NCI-H1930 (cell line): ENCODE measurements at regions not wholly inside any gene's neighbourhood (a gene's known extent, or its start where the extent isn't known, plus 50 kb on each side); places are given as distances from the start of the nearest gene placed in this dataset.

Experiments
- DNase-seq, 2 experiments: peaks; one replicate each; lab custom pipeline; 2025; lab: John Stamatoyannopoulos, UW

GRCh38 chr1:5423109-5423508, 569.1 kb downstream of the NPHP4 start:
- DNase-seq: no peak

DNA sequence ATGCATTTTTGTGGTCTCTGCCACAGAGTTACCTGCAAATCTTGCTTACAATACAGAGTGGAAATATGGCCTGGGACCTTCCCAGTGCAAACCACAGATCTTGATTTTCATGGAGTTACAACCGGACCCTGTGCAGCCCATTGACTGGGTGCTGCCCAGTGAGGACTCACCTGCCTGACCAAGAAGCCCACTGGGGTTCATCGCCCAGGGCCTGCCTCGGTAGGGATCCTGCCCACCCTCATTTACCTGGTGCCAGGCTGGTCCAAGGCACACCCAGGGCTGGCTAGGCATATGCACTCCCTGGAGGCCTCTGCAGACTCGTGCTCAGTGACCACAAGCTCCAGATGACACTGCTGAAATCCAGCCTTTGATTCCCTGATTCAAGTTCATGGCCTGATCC, 572.7 kb downstream of the NPHP4 start:
- no peak for DNase-seq

DNA sequence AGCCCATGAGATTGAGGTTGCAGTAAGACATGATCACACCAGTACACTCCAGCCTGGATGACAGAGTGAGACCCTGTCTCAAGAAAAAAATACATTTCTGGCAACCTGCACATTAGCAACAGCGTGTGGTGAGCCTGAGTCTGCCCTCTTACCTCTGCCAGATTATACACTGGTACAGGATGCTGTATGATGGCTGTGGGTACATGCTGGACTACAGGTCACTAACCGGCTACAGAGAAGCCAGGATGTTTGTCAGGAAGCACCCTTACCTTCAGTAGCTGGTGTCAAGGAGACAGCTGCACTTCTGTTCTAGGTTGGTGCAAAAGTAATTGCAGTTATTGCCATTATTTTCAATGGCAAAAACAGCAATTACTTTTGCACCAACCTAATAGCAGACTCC, 575.7 kb downstream of the NPHP4 start:
- no peak for DNase-seq

GRCh38 chr1:5415606-5416005, 576.6 kb downstream of the NPHP4 start:
- DNase-seq: no peak

DNA sequence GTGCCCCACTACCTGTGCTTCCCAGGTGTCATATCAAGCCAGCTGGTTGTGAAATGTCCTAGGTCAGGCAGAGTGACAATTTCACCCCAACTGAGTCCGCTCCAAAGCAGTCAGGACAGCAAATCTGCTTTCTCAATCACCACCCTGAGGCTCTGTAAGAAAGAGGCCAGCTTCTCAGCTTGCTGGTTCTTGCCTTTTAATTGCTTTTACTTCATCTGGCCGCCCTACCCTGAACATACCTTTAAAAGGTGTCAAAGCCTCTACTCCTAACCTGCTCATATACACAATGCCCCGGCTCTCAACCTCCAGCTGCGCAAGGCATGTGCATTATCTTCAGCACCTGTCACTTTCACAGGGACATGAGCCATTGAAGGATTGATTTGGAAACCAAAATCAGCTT, 581.6 kb downstream of the NPHP4 start:
- no peak for DNase-seq

DNA sequence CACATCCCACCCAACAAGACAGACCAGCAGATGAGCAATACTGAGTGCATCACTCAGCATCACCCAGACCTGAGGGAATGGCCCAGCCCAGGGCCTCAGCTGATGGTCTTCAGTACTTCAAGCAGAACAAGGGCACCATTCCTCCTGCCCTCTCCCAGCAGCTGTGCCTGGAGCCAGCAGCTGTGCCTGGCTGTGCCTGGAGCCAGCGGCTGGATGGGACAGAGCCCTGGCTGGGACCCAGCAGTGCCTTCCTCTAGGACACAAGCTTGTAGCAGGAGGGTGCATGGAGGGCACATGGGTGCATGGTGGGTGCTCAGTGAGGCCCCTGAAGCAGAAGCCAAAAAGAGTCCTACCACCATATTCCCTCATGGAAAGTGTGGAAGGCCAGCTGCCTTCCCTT, 583.8 kb downstream of the NPHP4 start:
- no peak for DNase-seq

GRCh38 chr1:5405263-5405662, 587.0 kb downstream of the NPHP4 start:
- DNase-seq: no peak

DNA sequence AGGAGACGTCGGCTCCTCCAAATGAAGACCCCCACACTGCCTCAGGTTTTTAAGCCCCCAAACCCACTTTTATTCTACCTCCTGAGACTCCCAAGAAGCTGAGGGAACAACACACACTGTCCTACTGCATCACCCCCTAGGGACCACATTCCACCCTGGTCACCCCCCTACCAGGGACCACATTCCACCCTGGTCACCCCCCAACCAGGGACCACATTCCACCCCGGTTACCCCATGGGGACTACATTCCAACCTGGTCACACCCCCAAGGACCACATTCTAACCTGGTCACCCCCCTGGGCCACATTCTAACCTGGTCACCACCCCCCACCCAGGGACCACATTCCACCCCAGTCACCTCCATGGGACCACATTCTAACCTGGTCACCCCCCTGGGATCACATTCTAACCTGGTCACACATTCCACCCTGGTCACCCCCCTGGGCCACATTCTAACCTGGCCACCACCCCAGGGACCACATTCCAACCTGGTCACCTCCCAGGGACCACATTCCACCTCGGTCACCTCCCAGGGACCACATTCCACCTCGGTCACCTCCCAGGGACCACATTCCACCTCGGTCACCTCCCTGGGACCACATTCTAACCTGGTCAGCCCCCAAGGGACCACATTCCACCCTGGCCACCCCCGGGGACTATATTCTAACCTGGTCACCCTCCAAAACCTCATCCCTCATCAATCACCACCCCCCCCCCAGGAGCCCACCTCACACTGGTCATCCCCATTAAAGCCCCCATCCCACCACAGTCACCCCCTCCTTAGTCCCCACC, 587.6 kb downstream of the NPHP4 start:
- DNase-seq: no peak

GRCh38 chr1:5403935-5404334, 588.3 kb downstream of the NPHP4 start:
- DNase-seq: no peak

GRCh38 chr1:5402618-5403017, 589.6 kb downstream of the NPHP4 start:
- DNase-seq: no peak

DNA sequence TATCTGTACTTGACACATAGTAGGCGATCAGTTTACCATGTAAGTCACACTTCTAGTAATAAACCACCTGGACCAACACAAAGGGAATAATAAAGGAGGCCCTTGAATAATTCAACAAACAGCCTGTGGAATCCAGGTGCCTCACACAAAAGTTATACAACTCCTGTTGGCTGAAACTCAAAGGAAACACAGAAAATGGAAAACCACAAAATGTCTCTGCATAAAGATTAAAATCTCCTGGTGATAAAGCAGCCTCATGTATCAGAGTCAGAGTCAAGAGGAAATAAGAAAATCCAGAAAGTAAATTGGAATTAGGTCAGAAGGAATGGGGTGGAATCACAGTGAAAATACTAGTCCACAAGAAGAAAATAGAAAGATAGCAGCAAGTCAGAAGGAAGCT, 592.5 kb downstream of the NPHP4 start:
- DNase-seq: no peak

DNA sequence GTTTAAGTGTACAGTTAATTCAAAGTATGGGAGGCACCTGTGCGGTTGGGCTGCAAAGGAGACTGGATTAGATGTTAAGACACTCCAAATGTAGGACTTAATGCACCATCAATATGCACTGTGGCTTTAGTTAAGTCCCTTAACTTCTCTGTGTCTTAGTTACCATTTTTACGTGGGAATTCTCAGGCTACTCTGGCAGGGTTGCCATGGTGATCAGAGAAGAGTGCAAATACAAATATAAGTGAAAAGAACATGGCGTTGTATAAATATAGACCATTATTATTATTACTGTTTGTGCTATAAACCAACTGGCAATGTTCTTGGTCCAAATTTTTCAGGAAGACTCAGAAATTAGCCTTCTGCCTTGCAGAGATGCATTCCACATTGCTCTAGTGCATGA, 595.6 kb downstream of the NPHP4 start:
- no peak for DNase-seq

DNA sequence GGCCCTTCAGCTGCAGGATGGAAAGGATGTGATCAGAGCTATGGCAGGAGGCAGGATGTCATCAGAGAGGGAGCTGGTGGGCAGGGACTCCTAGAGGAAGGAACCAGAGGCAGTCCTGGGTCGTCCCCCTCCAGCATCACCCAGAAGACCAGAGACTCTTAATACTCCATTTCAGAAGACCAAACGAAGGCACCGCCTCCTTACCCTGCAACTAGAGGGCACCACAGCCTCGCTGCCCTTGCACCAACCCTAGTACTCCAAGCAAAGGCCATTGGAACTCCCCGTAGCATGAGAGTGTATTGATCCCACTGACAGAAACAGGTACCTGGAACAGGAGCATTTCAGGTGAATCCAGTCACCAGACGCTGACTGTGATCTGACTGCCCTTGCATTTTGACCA, 598.1 kb downstream of the NPHP4 start:
- DNase-seq: no peak

DNA sequence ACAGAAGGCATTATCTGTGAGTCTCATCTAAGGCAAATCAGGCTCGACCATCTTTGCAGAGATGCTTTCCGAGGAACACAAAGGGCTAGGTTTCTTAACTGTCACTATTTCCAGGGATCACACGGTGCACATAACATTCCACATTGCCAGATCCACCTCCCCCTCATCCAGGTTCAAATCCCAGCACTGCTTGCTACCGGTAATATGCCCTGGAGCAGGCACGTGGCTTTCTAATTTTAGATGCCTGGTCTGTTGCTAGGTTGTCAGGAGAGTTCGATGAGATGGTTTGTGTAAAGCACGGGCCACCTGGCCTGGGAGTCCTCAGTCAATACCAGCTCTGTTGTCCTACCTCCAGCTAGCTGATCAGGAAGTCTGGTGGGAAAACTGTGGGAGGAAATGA, 598.6 kb downstream of the NPHP4 start:
- DNase-seq: no peak

GRCh38 chr1:5393146-5393545, 599.1 kb downstream of the NPHP4 start:
- DNase-seq: no peak

DNA sequence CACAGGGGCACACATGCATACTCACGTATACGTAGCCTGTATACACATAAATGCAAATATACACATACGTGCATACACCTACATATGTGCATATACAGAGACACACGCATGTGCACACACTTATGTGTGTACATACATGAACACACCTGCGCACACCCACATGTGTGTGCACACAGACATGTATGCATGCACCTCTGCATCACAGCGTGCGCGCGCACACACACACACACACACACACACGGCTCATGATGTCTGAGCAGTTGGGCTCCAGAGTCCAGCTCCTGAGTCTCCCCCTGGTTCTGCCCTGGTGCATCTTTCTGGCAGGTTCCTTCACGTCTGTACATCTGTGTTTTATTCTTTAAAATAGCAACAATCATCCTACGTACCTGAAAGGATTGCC, 600.5 kb downstream of the NPHP4 start:
- DNase-seq: no peak

GRCh38 chr1:5390504-5390903, 601.7 kb downstream of the NPHP4 start:
- DNase-seq: no peak

GRCh38 chr1:5389101-5389885, 602.9 kb downstream of the NPHP4 start:
- DNase-seq: no peak

- no peak for DNase-seq
Observed at GRCh38 chr1:5388622-5389021, 603.6 kb downstream of the NPHP4 start.

- no peak for DNase-seq
Observed at GRCh38 chr1:5386371-5386770, 605.9 kb downstream of the NPHP4 start.

- DNase-seq: no peak
Observed at GRCh38 chr1:5385956-5386355, 606.3 kb downstream of the NPHP4 start.

DNA sequence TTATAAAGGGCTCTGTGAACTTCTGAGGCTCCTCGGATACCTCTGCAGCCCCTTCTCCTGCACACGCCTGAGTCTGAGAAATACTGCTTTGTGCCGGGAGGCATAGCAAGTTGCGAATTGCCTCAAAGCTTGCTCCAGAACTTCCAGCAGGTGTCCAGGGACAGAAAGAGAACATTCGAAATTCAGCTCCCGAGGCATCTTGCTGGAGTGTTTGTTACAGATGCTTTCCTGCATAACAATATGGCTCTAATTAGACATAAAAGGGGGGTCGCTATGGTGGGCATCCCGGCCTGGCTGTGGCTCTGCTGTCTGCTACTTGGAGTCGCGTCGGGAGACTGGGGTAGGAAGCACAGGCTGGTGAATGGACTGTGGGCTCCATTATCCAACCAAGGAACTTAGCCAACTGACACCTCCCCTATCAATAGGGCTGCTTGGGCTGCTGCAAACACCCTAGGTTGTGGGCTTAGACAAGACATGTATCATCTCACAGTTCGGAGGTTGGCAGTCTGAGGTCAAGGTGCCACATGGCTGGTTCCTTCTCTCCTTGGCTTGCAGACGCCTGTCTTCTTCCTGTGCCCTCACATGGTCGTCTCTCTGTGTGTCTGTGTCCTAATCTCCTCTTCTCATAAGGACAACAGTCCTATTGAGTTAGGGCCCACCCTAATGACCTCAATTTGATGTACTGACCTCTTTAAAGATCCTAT, 607.0 kb downstream of the NPHP4 start:
- no peak for DNase-seq

GRCh38 chr1:5381491-5381890, 610.7 kb downstream of the NPHP4 start:
- no peak for DNase-seq
